Activated CD8-positive, alpha-beta memory T cell treated with anti-CD3 and anti-CD28 coated beads, Interleukin-2, amount 10 ng/mL, durations not matched to agents 7 days and 5 days (primary cell): ENCODE measurements at regions not wholly inside any gene's neighbourhood (a gene's known extent, or its start where the extent isn't known, plus 50 kb on each side); places are given as distances from the start of the nearest gene placed in this dataset.

ENCODE experiments used
- ATAC-seq: fragments of 150-1000 bp; cut with Tn5 transposase; one replicate; pipeline ENCODE4 v1.10.0; 2021; ENCODE audit warnings: moderate library complexity
- CTCF ChIA-PET: fragments of 350-600 bp; sonication (Branson Sonifier 250); formaldehyde crosslinking; loops from one replicate; lab custom pipeline; 2021; ENCODE audit warnings: antibody characterized with exemption; lab: Charles Lee
- DNase-seq: peaks from one replicate; pipeline ENCODE4 v3.0.0-alpha.2; 2020
- H3K27ac Mint-ChIP-seq: one replicate; pipeline ENCODE4 v1.8.0; 2021; ENCODE audit warnings: mild to moderate bottlenecking, mixed read lengths
- H3K27me3 Mint-ChIP-seq: one replicate; pipeline ENCODE4 v1.8.0; 2021; ENCODE audit warnings: mixed read lengths
- H3K36me3 Mint-ChIP-seq: one replicate; pipeline ENCODE4 v1.8.0; 2021; ENCODE audit warnings: mild to moderate bottlenecking, mixed read lengths
- H3K4me1 Mint-ChIP-seq: one replicate; pipeline ENCODE4 v1.8.0; 2021; ENCODE audit warnings: mixed read lengths
- H3K4me3 Mint-ChIP-seq: one replicate; pipeline ENCODE4 v1.8.0; 2021; ENCODE audit warnings: mild to moderate bottlenecking, moderate library complexity, mixed read lengths
- H3K9me3 Mint-ChIP-seq: one replicate; pipeline ENCODE4 v1.8.0; 2022; ENCODE audit warnings: low read depth, mixed read lengths

DNA sequence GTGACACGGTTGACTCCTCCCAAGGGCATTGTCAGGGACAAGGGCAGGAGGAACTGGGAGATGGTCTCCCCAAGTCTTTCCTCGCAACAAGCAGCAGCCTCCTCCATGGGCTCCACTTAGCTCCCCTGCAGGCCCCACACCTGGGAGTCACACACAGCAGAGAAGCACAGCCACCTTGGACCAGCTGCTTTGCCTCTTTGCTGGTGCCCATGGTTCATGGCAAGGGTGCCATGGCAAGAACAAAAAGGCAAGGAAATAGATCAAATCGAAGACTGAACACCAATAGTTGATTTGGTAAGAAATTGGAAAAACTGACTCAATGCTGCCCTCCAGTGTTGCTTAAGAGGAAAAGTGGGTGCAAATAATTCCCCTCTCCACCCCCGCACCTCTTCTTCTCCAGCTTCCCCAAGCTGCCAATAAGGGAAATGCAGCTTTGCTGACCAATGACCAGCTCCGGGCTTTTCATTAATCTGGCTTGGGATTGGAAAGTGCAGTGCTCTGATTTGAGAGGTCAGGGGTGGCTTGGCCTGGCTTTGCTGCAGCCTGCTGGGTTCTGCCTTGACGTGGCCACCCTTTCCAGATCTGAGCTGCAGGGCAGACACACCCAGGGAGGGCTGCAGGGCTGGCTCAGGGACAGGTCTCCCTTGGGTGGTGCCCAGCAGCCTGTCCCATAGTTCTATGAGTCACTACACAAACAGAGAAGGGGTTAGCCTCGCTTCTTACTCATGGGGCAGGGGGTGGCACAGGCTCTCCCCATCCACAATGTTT is 162.0 kb downstream of the KLF13 start:
- Mint-ChIP-seq H3K36me3 (peaks cover 18% of the 10 kb centered on the region), H3K27ac (peak overlapping the region; percentile 72), H3K4me3 (peak overlapping the region; percentile 15), H3K27me3 (no peaks in the 10 kb centered on the region), H3K4me1 (peaks cover 70% of the 10 kb centered on the region), H3K9me3 (peaks cover 11% of the 10 kb centered on the region)
- peak; percentile 52 for ATAC-seq
- peak; percentile 63 for DNase-seq
- CTCF ChIA-PET = interaction anchor here (0.7 to 10.9 kb wide), 44 partner anchors 9 to 360 kb away, joined by 3 to 272 read pairs (median 6); no protein-coding TSS in a partner anchor

DNA sequence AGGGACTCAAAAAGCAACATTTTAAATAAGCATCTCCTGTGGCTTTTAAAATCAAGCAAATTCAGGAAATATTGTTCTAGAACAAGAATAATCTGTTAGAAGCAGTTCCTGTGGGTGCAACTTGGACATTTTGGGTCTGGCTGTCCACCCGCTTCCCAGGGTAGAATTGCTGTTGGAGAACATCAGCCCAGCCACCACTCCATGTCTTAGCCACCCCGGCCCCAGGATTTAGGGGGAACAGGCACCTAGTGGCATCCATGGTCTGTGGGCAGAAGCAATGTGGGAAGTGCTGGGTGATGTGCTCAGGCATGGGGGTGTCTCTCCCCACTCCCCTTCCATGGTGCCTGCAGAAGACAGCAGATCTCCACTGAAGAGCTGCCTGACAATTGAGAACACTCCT is 162.6 kb downstream of the KLF13 start:
- ATAC-seq (no peak), DNase-seq (peak; percentile 39)
- H3K27me3 Mint-ChIP-seq = no peaks in the 10 kb centered on the region
- H3K9me3 Mint-ChIP-seq = peaks cover 11% of the 10 kb centered on the region
- peak overlapping the region; percentile 15 for H3K27ac Mint-ChIP-seq
- H3K4me1 Mint-ChIP-seq = peaks cover 66% of the 10 kb centered on the region
- CTCF ChIA-PET = interaction anchor here (0.7 to 10.9 kb wide), 43 partner anchors 9 to 475 kb away, joined by 3 to 272 read pairs (median 7); no protein-coding TSS in a partner anchor
- H3K4me3 Mint-ChIP-seq = no peak overlapping the region
- H3K36me3 Mint-ChIP-seq = peaks cover 19% of the 10 kb centered on the region

DNA sequence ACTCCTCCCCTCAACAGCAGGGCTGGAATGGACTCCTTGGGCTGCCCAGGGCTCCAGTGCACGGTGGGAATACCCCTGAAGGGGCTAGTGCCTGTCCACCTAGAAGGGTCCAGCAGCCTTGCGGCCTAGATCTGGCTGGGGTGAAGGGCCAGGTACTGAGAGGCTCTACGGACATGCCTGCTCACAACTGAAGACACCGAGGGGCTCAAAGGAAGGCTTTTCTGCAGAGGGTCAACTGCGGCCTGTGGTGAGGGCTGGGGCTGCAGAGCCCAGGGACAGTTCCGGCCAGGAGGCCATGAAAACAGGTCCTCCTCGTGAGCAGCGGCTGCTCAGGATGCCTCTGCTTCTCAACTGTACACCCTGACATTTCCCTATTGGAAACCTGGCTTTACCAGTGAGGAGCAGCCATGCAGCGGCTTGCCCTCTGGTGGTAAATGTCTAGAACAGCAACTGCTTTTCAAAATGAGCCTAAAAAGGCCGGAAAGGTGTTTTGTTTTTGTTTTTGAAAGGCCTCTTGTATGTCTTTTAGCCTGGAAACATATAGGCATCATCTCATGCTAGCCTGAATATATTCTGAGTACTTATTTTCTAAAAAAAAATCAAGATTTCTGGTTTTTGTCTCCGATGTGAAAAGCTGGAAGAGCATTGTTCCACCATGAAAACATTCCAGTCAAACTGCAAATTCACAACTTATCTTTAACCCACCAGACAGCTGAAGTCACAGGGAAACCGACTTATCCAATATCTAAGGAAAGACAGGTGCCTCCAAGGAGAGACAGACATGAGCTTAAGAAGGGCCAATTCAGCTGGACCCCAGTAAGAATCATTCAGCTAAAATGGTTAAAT is 163.4 kb downstream of the KLF13 start:
- CTCF ChIA-PET = interaction anchor here (0.7 to 10.9 kb wide), 33 partner anchors 8 to 476 kb away, joined by 3 to 272 read pairs (median 7); no protein-coding TSS in a partner anchor
- peaks cover 16% of the 10 kb centered on the region for H3K36me3 Mint-ChIP-seq
- H3K4me3 Mint-ChIP-seq = no peak overlapping the region
- peak; percentile 57 for DNase-seq
- H3K9me3 Mint-ChIP-seq = peaks cover 11% of the 10 kb centered on the region
- peak; percentile 37 for ATAC-seq
- H3K27me3 Mint-ChIP-seq = no peaks in the 10 kb centered on the region
- H3K4me1 Mint-ChIP-seq = peaks cover 58% of the 10 kb centered on the region
- H3K27ac Mint-ChIP-seq = peak overlapping the region; percentile 15

DNA sequence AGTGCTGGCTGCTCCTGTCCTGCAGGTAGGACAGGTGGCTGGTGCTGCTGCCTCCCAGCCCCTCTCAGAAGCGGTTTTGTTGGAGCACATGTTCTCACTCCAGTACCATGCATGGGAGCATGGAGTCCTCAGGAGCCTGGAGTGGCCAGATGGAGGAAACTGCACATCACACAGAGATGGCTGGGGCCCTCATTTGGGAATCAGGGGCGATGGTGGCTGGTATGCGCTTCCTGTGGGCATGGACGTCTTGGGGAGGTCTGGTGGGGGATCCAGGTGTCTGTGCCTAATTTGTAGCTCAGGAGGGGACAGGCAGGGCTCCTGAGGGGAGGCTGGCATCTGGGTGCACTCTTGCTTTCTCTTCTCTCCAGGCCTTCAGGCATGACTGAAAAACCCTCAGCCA is 168.2 kb downstream of the KLF13 start:
- Mint-ChIP-seq H3K27me3 (no peaks in the 10 kb centered on the region), H3K27ac (no peak overlapping the region), H3K36me3 (peaks cover 16% of the 10 kb centered on the region), H3K4me1 (peaks cover 18% of the 10 kb centered on the region), H3K4me3 (no peak overlapping the region), H3K9me3 (peaks cover 11% of the 10 kb centered on the region)
- CTCF ChIA-PET = interaction anchor here (1.4 to 10.9 kb wide), 3 partner anchors 56 to 279 kb away, joined by 3 to 272 read pairs (median 3); no protein-coding TSS in a partner anchor
- ATAC-seq (no peak), DNase-seq (no peak)

DNA sequence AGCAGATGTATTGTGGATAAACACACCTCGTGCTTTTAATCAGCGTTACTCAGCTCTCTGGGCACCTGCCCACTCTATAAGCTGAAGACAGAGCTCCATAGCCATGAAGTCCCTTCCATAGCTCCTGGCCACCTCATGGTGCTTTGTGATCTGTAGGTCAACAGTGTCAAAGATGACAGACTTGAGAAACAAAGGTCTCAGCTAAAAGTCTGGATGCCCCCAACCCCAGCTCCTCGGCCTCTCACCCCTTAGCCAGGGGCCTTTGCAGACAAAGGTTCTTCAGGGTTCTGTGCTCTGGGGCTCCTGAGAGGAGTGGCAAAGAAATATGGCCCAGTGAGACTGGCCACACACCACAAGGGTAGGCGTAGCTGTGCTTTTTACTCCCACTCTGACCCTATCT is 168.6 kb downstream of the KLF13 start:
- ATAC-seq (no peak), DNase-seq (peak; percentile 27)
- H3K27ac Mint-ChIP-seq = no peak overlapping the region
- H3K27me3 Mint-ChIP-seq = no peaks in the 10 kb centered on the region
- H3K4me3 Mint-ChIP-seq = no peak overlapping the region
- peaks cover 16% of the 10 kb centered on the region for H3K36me3 Mint-ChIP-seq
- peaks cover 14% of the 10 kb centered on the region for H3K4me1 Mint-ChIP-seq
- CTCF ChIA-PET = interaction anchor here (0.5 to 10.9 kb wide), 5 partner anchors 11 to 280 kb away, joined by 3 to 272 read pairs (median 3); no protein-coding TSS in a partner anchor
- H3K9me3 Mint-ChIP-seq = peaks cover 11% of the 10 kb centered on the region

DNA sequence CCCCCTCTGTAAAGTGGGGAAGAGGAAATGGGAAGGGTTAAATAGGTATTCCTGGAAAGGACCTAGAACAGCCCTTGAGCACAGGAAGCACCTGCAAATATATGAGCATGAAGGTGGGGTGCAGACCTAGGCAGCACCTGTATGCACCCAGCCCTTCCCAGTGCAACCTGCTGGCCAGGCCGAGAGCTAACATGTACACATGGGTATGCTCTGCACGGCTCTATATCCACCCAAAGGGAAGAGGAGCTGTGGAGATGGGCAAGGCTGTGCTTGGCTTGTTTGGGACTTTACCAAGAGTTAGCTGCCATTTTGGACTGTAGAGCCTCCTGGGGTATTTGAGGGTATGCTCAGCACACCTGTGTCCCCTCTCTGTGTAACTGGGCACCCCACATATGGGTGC is 171.2 kb downstream of the KLF13 start:
- DNase-seq = peak; percentile 26
- CTCF ChIA-PET = interaction anchor here (1.9 kb wide), 1 partner anchor 9 kb away, joined by 6 read pairs; no protein-coding TSS in a partner anchor
- H3K27ac Mint-ChIP-seq = no peak overlapping the region
- ATAC-seq = no peak
- H3K36me3 Mint-ChIP-seq = peaks cover 4% of the 10 kb centered on the region
- peaks cover 7% of the 10 kb centered on the region for H3K4me1 Mint-ChIP-seq
- no peaks in the 10 kb centered on the region for H3K27me3 Mint-ChIP-seq
- no peak overlapping the region for H3K4me3 Mint-ChIP-seq
- no peaks in the 10 kb centered on the region for H3K9me3 Mint-ChIP-seq

DNA sequence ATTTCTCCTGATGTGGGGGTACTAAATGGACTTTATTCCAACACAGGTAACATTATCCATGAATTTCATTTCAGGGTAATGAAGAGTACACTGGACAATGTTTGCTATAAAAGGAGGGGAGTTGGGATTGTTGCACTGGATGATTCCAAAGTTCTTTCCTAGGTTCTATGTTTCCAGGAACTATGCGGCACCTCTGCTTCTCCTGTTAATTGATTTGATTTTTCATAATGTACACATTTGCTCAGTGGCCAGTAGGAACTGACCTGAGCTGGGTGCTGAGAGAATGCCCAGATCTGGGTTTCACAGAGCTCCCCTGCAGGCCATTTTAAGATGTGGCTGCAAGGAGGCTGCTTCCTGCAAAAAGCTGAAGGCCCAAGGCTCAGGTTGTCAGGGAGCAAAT is 171.7 kb downstream of the KLF13 start:
- Mint-ChIP-seq H3K36me3 (peaks cover 4% of the 10 kb centered on the region), H3K4me3 (no peak overlapping the region), H3K27me3 (no peaks in the 10 kb centered on the region), H3K27ac (no peak overlapping the region), H3K9me3 (no peaks in the 10 kb centered on the region), H3K4me1 (peaks cover 7% of the 10 kb centered on the region)
- ATAC-seq (no peak), DNase-seq (peak; percentile 27)
- CTCF ChIA-PET = interaction anchor here (1.9 kb wide), 1 partner anchor 10 kb away, joined by 6 read pairs; no protein-coding TSS in a partner anchor

DNA sequence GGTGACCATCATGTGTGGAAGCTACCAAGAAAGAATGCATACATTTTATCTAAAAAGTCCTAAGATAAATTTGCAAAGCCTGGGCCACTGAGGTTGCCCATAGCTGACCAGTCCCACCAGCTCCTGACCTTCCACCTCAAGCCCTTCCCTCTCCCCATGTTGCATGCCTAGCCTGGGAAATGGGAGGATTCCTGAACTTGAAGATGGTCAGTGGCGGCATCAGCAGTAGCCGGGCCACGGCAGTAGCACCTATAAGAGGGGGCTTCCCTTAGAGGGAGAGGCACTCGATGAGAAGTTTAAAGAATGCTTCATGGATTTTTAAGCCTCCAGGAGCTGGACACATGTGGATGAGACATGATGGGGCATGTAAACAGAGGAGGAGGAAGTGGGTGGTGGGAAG is 172.1 kb downstream of the KLF13 start:
- no peaks in the 10 kb centered on the region for H3K27me3 Mint-ChIP-seq
- ATAC-seq (no peak), DNase-seq (peak; percentile 25)
- H3K9me3 Mint-ChIP-seq = no peaks in the 10 kb centered on the region
- H3K4me1 Mint-ChIP-seq = peaks cover 7% of the 10 kb centered on the region
- no peak overlapping the region for H3K27ac Mint-ChIP-seq
- CTCF ChIA-PET = interaction anchor here (1.9 kb wide), 1 partner anchor 10 kb away, joined by 6 read pairs; no protein-coding TSS in a partner anchor
- no peak overlapping the region for H3K4me3 Mint-ChIP-seq
- peaks cover under 1% of the 10 kb centered on the region for H3K36me3 Mint-ChIP-seq

DNA sequence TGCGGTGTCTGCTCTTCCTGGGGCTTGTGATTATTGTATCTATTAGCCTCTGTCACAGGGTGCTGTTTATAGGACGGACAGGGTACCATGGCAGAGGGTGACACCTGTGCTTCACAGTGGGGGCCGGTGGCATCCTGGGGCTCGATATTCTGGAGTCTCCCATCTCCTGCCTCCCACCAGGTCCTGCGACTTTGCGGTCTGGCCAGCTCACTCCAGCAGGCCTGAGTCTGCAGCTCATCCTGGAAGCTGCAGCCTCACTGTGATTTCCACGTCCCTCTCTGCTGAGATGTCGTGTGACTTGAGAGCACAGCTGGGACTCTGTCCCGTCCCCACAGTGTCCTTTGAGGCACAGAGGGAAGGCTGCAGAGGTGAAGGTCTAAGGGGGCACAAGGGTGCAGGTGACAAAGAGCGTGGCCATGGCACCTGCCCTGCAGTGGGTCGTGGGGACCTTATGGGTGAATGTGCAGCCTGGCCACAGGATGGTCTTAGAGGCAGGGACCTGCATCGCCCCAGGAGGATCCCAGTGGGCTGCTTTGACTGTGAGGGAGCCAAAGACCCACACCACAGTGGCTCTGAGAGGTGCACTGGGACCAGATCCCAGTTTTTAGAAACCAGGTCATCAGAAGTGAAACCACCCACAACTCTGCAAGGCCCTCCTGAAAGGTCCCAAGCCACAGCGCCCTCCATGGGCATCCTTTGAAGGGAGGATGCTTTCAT is 172.8 kb downstream of the KLF13 start:
- no peaks in the 10 kb centered on the region for H3K27me3 Mint-ChIP-seq
- CTCF ChIA-PET = interaction anchor here (1.9 to 2.2 kb wide), 2 partner anchors 11 kb away, joined by 6 to 9 read pairs; no protein-coding TSS in a partner anchor
- ATAC-seq (no peak), DNase-seq (peak; percentile 37)
- no peaks in the 10 kb centered on the region for H3K36me3 Mint-ChIP-seq
- H3K27ac Mint-ChIP-seq = no peak overlapping the region
- peaks cover 7% of the 10 kb centered on the region for H3K4me1 Mint-ChIP-seq
- H3K4me3 Mint-ChIP-seq = no peak overlapping the region
- H3K9me3 Mint-ChIP-seq = no peaks in the 10 kb centered on the region

DNA sequence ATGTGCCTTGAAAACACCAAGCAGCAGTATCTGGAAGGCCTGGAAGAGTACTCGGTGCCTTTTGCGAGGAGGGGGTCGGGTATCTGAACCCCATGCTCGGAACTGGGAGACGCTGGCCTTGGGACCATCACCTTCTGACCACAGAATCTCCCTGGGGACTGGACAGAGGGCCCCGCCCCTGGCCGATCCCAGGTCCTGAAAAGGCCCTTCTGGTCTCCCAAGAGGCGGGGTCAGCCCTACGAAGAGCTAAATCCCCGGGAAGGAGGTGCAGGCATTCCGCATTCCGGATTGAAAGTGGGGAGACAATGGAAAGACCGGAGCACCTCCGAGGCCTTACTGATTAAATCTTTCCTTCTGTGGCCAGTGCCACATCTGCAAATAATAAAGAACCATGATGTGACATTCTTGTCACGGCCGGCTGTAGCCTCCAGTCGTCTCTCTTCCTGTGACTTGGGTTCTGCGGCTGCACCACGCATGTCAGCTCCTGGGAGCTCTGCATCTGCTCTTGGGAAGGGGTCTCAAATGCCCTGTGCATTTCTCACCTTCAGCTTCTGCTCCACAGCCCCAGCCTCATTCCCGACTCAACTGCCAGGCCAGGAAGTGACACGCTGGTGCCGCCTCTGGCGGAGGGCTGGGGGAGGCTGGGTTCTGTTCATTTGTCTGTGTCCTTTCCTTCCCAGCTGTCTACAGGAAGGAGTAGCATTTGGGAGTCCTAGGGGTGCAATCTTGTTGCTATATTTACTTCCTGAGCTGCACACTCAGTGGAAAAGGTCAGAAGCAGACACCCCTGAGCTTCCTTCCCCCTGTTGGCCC is 173.5 kb downstream of the KLF13 start:
- Mint-ChIP-seq H3K9me3 (no peaks in the 10 kb centered on the region), H3K27ac (no peak overlapping the region), H3K4me3 (no peak overlapping the region), H3K27me3 (peaks cover 3% of the 10 kb centered on the region), H3K36me3 (no peaks in the 10 kb centered on the region), H3K4me1 (peaks cover 7% of the 10 kb centered on the region)
- ATAC-seq (no peak), DNase-seq (peak; percentile 31)
- CTCF ChIA-PET = interaction anchor here (2.2 kb wide), 1 partner anchor 12 kb away, joined by 9 read pairs; no protein-coding TSS in a partner anchor

DNA sequence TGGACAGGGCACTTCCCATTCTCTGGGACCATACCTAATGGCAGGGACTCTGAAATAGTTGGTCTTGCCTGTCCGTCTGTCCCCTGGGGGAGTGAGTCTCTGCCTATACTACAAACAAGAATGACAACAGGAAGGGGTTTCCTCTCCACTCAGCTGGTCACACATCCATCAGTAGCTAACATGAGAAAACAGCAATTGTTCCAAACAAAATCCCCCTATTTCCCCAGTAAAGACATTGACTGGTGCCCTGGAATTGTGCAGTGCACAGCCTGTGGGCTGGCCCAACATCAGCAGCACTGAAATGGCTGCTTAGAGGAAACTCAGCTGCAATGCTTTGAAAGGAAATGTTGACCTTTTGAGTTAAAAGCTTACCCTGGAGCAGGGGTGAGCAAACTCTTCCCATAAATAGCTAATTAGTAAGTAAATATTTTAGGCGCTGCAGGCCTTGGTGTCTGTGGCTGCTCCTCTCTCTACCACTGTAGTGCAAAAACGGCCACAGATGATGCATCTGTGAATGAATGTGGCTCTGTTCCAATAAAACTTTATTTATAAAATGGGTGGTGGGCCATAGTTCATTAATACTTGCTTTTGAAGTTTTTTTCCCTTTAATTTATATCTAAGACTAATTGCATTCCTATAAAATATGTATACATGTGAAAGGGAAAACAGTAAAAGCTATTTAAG is 174.3 kb downstream of the KLF13 start:
- no peak overlapping the region for H3K27ac Mint-ChIP-seq
- peaks cover 7% of the 10 kb centered on the region for H3K4me1 Mint-ChIP-seq
- no peaks in the 10 kb centered on the region for H3K9me3 Mint-ChIP-seq
- no peaks in the 10 kb centered on the region for H3K36me3 Mint-ChIP-seq
- peaks cover 3% of the 10 kb centered on the region for H3K27me3 Mint-ChIP-seq
- CTCF ChIA-PET = interaction anchor here (1.0 to 2.2 kb wide), 3 partner anchors 8 to 372 kb away, joined by 3 to 9 read pairs (median 3); no protein-coding TSS in a partner anchor
- DNase-seq = peak; percentile 26
- ATAC-seq = no peak
- no peak overlapping the region for H3K4me3 Mint-ChIP-seq
